Stimulated activated CD8-positive, alpha-beta memory T cell treated with anti-CD3 and anti-CD28 coated beads, Interleukin-15, amount 100 ng/mL, for 48 hours (primary cell): ENCODE measurements at regions not wholly inside any gene's neighbourhood (a gene's known extent, or its start where the extent isn't known, plus 50 kb on each side); places are given as distances from the start of the nearest gene placed in this dataset.
"Not testable (repeated sequence)": the region's sequence is repeated elsewhere in the genome, so short reads cannot be mapped to it uniquely, and the experiment has no call there.

ENCODE experiments used
- DNase-seq, 2 donors: peaks; one replicate each; pipeline ENCODE4 v3.0.0-alpha.2; 2020; ENCODE audit warnings: low read depth in 2 of 2

DNA sequence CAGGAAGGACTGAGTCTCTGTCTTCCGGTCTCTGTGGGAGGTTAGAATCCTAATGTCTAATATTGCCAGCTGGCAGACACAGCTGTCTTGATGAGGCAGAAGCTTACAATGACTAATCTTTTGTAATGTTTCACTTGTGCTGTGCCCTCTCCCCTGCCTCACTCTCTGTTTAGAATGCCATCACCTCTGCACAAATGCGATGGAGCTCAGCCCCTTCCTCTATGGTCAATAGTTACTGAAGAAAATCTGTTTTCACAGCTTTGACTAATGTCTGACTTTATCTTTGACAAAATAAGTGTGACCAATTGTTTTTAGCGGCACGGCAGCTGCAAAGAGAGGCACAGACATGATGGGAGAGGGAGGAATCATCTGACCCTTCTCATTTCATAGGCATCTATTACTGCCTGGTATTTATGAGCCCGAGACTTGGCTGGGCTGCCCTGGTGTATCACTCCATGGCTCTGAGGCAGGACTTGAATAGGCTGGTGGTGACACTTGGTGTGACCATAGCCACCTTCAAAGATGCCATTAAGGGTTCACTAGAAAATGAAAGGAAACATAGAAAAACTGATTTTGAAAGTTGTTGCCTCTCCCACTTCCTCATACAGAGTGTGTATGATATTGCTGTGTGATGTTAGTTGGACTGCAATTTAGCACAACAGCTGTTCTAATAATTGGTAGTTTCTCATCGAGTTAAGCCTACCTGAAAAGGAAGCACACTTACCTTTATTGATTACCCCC is 163.2 kb upstream of the NBPF11 start:
- DNase-seq: no peak

- no peak for DNase-seq
These were observed 158.7 kb upstream of the NBPF11 start for GRCh38 chr1:148310807-148311206.

GRCh38 chr1:148309940-148310500 is 157.9 kb upstream of the NBPF11 start:
- no peak for DNase-seq

DNA sequence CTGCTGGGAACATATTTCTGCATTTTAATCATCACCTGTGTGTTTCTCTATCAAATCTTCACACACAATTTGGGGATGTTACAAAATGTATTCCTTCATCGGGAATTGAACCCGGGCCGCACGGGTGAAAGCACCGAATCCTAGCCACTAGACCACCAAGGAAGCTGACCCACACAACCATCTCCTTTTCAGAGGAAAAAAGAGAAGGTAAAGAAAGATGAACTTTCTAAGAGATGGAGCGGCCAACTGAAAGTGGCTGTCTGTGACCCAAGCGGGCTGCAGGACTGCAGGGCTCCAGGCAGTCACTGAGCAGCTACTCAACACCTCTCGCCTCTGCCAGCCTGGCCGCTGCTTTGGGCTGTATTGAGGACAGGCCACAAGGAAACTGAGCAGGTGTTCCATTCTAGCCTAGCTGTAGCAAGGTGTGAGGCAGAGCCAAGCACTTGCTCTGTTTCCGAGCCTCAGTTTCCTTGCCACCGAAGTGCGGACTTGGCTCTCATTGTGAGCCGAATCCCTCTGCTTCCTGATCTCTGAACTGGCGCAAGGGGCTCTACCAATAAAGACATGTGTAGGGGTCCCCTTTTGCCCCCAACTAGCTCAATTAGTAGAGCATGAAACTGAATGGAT is 156.9 kb upstream of the NBPF11 start:
- no peak for DNase-seq

DNA sequence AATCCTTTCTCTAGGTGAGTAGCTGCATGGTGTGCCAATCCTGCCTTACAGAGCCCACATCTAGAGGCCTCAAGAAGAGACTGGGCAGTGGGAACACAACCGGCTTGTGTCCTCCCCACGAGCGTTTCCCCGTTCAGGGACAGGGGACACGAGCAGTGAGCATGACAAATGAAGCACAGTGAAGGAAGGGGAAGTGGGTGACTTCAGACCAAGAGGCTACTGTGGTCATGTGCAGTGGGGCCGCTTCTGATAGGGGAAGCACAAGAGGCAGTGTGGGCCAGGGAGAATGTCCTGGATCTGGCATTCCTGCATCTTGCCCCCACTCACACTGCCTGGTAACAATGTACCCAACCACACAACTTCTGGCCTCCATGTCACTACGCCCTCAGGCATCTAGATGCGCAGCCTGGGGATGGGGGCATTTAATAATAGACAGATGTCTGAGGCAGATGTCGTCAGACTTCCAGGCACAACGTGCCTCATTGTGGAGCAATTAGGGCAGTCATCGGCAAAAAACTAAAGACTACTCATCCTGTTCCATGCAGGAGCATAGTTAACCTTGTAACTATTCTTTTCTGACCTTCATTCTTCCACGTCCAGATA is 155.6 kb upstream of the NBPF11 start:
- no peak for DNase-seq

DNA sequence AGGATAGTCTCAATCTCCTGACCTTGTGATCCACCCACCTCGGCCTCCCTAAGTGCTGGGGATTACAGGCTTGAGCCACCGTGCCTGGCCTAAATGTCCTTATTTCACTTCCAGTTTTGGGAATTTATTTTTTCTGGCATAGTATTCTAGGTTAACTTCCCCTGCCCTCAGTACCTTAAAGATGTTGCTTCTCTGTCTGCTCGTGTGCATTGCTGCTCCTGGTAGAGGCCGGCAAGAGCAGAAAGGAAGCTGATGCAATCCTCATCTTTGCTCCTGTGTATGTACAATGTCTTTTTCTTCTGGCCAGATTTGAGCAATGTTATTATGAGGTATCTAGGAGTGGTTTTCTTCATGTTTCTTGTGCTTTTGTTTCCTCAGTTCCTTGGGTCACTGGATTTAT is 152.9 kb upstream of the NBPF11 start:
- not testable (repeated sequence) for DNase-seq

DNA sequence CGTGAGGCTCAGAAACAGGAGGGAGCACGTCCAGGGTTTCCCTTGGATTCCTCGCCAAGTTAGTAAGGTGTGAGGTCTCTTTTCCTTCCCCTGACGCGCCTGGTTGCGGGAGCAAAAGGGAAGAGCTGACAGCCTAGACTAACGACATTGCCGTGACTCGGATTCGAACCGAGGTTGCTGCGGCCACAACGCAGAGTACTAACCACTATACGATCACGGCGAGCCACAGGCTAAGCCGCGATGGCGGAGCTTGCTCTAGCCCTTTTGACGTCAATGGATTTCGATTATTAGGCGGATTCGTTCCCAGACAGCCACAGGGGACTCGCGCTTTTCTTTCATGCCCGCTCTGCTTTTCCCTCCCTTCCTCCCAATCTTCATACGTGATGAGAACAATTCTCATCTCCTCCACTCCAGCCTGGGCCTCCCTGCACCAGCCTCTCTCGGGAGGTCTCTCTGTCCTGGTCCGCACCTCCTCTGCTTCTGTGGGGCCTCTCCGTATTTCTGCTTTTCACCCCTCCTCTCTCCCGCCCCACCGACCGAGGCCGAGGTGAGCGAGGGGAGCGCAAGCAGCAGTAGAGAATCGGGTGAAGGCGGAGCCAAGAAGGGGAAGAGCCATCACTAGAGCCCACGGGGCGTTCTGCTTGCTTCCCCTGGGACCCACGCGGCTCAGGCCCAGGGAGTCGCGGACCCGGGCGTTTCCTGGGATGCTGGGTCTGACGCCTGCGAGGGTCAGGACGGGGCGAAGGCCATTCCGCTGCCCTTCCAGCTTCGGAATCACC is 150.7 kb upstream of the NBPF11 start:
- peak; percentile 61 to 62 for DNase-seq

DNA sequence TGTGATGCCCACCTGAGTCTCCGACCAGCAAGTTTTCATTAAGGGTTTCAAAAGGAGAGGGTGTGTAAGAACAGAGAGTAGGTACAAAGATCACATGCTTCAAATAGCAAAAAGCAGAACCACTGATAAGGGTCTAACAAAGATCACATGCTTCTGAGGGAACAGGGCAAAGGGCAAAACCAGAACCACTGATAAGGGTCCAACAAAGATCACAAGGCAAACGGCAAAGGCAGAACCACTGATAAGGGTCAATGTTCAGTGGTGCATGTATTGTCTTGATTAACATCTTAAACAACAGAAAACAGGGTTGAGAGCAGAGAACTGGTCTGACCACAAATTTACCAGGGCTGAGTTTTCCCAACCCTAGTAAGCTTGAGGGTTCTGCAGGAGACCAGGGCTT is 145.8 kb upstream of the NBPF11 start:
- DNase-seq: not testable (repeated sequence)

DNA sequence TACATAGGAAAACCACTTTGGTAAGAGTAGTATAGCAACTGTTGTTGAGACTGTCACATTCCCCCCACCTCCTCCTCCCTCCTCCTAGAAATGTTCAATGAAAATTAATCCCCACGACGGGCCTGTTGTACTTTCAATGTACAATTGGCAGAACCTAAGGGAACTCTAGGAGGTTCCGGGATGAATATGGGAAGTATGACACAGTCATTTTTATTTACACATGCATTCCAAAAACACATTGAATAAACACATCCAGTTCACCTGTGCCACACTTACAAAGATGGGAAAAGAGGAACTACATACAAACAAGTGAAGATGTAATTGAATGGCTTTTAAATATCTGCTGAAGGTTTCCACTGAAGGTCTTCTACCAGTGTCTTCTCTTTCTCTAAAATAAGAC is 144.4 kb upstream of the NBPF11 start:
- DNase-seq: no peak

- no peak for DNase-seq
These were observed 142.2 kb upstream of the NBPF11 start for GRCh38 chr1:148294116-148294807.

DNA sequence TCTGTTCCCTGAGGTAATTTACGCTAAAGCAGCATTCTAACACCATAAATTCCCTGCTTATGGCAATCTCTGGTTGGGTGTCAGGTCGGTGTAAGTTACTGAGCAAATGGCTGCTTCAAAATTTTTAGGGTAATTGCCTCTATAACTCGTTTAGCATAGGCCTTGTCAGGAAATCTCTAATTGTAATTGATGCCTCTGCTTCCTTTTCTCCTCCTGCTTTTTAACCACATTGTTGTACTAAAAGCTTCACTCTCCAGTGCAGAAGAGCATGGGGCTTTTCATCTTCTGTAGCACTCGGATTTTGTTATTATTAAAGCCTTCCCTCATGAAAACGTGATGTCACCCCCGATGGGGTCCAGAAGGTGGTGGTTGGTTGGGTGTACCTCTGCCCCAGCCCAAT is 141.6 kb upstream of the NBPF11 start:
- DNase-seq: no peak

DNA sequence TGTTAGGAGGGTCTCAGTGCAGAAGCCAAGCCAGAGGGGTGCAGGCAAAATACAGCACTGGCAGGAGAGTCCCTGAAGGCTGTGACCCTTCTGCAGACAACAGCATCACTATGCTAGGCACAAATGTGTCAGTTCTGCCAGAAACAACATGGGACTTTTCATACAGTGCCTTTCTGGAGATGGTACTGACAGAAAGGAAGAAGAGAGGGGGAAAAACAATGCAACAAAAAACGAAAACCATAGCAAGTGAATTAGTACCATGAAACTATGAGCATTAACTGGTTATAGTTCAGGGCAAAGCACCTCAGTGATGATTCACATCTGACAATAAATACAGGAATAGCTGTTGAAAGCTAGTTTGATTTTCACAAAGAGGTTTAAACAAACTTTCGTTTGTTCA is 140.8 kb upstream of the NBPF11 start:
- no peak for DNase-seq

DNA sequence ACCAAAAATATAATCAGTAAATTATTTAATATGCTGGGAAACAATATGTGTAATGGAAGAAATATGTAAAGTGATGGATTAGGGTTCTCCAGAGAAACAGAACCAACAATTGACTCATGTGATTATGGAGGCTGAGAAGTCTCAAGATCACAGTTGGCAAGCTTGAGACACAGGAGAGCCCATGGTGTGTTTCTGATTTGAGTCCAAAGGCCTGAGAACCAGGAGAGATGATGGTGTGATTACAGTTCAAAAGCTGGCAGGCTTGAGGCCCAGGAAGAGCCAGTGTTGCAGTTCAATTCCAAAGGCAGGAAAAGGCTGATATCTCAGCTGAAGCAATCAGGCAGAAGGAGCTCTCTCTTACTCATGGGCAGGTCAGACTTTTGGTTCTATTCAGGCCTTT is 138.8 kb upstream of the NBPF11 start:
- DNase-seq: no peak

- no peak for DNase-seq
These were observed 137.6 kb upstream of the NBPF11 start for GRCh38 chr1:148289647-148290046.

GRCh38 chr1:148285946-148286345 is 133.9 kb upstream of the NBPF11 start:
- not testable (repeated sequence) for DNase-seq

- DNase-seq: not testable (repeated sequence)
These were observed 128.9 kb upstream of the NBPF11 start for GRCh38 chr1:148280831-148281572.

GRCh38 chr1:148279002-148279542 is 127.0 kb upstream of the NBPF11 start:
- DNase-seq: not testable (repeated sequence)

GRCh38 chr1:148277865-148278279 is 125.8 kb upstream of the NBPF11 start:
- DNase-seq: not testable (repeated sequence)

DNA sequence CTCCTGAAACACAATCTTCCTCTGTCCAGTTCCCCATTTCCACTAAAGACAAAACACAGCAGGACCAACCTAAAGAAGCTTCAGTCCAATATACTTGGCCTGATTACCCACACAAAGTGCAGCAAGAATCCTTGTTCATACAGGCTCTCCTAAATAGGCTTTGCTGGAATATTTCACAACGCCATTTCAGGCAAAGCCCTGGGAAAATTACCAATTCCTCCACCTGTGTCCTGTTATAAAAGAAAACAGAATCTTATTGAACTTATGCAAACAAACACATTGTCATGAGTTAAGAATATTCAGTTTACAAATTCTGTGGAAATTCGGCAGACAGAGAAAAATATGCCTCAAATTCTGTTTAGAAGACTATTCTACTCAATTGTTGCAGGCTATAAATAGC is 115.0 kb upstream of the NBPF11 start:
- not testable (repeated sequence) for DNase-seq
